AG09319 (cell line): ENCODE measurements at regions not wholly inside any gene's neighbourhood (a gene's known extent, or its start where the extent isn't known, plus 50 kb on each side); places are given as distances from the start of the nearest gene placed in this dataset.

Experiments
- DNase-seq: peaks from one replicate; pipeline ENCODE4 v3.0.0-alpha.2; 2010; ENCODE audit warnings: low read depth; ENCODE audit errors: extremely low read depth
- CTCF ChIP-seq: IDR thresholded peaks from 2 replicates; pipeline ENCODE4 v1.5.1; 2011; ENCODE audit warnings: low read depth, mild to moderate bottlenecking, inconsistent platforms, low read length, moderate library complexity

- TF ChIP-seq CTCF = no peak
- no peak for DNase-seq
Measured at GRCh38 chr1:36536727-36537126, 54.0 kb upstream of the CSF3R start.

- no peak for TF ChIP-seq CTCF
- DNase-seq = no peak
Measured at GRCh38 chr1:36534711-36535412, 52.1 kb upstream of the CSF3R start.

GRCh38 chr1:36533897-36534296 is 51.2 kb upstream of the CSF3R start:
- DNase-seq = no peak
- no peak for TF ChIP-seq CTCF

- no peak for TF ChIP-seq CTCF
- no peak for DNase-seq
Measured at GRCh38 chr1:36532810-36533401, 50.2 kb upstream of the CSF3R start.
